ENCODE measurements at regions not wholly inside any gene's neighbourhood (a gene's known extent, or its start where the extent isn't known, plus 50 kb on each side); places are given as distances from the start of the nearest gene placed in this dataset.

GRCh38 chr10:131445623-131446022 lies 134.1 kb upstream of the TCERG1L start:
- TF ChIP-seq CTCF (conservative IDR thresholded peaks at IDR 0.05; ENCODE audit: low read depth, low read length), result no peak
- no peak for TF ChIP-seq EZH2phosphoT487 (IDR thresholded peaks at IDR 0.05; ENCODE audit: borderline replicate concordance, low read length)
